GM18517 (cell line): ENCODE measurements at regions not wholly inside any gene's neighbourhood (a gene's known extent, or its start where the extent isn't known, plus 50 kb on each side); places are given as distances from the start of the nearest gene placed in this dataset.
"Not testable (repeated sequence)": the region's sequence is repeated elsewhere in the genome, so short reads cannot be mapped to it uniquely, and the experiment has no call there.

Experiments used
- ATAC-seq: cut with Tn5 transposase; IDR thresholded peaks from one replicate; pipeline ENCODE4 v1.9.1; 2021; ENCODE audit warnings: mild to moderate bottlenecking, moderate library complexity; ENCODE audit not compliant: unreplicated experiment

DNA sequence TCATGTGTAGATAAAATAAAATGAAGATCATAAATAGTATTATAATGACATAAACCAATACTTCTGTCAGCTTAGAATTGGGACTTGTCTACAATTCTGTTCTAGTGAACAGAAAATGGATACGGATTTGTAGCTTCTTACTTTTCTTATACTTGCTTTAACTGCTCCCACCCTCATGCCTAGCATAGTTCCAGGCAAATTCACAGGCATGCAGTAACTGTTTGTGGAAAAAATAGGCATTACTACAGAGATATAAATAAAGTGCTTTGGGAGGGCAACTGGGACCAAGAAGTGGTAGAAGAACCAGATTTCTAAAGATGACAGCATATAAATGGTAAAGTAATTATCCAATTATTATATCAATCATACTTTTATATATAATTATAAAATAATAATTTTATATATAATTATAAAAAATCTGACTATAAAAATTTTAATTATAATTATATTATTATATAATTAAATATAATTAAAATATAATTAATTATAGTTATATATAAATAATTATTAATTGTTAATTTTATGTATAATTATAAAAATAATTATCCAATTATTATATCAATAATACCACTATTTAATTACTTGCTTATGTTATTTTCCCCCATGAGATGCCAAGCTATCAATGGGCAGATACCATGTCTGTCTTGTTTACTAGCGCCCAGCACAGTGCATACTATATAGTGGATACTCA, 144.1 kb downstream of the NOC3L start:
- ATAC-seq, result no peak

DNA sequence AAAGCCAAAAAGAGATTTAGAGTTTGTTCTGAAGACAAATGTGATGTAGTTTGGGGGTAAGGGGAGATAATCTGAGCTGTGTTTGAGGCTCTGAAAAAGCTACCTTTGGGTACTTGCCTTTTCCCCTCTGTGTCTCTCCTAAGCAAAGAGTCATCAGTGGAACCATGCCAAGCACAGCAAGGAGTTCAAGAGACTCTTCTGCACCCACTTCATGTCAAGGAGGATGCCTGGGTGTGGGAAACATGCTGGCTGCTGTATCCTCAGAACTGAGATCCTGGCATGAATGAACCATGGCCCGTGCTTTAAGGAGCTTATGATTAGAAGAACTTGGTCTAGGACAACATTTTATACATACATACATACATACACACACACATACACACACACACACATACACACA, 142.9 kb downstream of the NOC3L start:
- ATAC-seq, result no peak

DNA sequence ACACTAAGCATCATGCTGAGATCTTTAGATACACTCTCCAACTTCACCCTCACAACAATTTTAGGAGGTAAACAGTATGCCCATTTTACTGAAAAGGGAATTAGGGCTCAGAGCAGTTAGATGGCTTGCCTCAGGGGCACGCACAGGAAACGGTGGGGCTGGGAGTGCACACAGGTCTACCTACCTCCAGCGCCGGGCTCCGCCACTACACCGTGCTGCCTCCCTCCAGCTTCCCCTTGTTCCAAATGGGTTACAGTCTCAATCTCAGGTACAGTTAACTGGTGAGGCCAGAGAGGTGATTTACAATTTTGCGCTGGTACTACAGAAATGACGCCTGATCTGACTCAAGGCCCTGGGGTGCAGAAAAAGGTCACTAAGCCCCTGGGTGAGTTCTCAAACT, 142.0 kb downstream of the NOC3L start:
- no peak for ATAC-seq

DNA sequence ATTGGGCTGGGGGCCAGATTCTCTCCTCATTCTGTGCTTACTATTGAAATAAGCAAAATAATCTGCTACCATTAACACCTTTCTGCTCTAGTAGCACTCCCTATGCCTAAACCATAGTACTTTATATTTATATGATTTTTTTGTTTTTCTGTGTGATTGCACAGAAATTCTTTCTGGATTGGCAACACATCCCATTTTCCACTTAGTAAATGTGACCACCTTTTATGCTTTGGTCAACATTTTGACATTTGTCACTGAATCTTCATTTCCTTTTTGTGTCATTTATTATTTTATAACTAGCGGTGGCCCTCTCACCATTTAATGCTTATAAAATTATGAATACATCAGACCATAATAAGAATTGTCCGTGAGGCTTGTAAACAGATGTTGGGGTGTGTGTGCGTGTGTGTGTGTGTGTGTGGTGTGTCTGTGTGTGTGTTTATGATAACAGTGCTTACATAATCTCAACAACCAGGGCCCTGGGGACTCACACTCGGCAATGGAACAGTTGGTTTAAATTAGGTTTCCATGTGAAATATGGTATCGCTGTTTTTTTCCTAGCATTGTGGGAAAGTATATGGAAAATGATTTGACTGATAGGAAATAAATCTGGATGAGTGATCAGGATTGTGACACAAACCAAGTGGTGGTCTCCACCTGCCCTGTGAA, 138.9 kb downstream of the NOC3L start:
- no peak for ATAC-seq

DNA sequence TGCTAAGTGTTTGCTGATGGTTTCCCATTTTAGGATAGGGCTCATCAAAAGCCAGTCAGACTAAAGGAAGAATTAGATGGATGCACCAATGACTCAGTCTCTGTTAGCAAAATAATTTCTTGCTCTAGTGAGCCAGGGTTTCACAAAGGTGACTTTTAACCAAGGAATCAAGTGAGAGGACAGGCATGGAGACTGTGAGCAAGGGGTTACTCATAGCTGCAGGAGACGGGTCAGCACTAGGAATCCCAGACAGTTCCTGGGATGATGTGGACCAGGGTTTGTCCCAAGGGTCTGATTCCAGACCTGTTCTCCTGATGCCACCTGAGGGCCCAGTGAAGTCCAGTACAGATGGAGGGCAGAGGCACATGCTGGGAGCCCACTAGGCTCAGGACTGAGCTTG, 138.1 kb downstream of the NOC3L start:
- no peak for ATAC-seq

DNA sequence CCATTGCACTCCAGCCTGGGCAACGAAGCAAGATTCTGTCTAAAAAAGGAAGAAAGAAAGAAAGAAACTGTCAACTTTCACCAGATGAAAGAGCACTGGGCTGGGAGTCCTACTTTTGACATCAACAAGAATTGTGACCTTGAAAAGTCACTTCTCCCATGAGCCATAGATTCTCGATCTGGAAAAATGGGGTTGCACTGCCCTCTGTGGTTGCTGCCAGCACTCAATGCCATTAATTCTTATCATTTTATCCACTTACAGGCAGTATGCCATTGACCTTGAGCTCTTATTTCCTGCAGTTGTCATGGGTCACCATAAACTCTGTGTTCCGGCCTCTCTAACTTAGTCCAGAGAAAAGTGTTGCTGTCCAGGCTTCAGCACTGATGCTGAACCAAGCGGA, 137.2 kb downstream of the NOC3L start:
- no peak for ATAC-seq

DNA sequence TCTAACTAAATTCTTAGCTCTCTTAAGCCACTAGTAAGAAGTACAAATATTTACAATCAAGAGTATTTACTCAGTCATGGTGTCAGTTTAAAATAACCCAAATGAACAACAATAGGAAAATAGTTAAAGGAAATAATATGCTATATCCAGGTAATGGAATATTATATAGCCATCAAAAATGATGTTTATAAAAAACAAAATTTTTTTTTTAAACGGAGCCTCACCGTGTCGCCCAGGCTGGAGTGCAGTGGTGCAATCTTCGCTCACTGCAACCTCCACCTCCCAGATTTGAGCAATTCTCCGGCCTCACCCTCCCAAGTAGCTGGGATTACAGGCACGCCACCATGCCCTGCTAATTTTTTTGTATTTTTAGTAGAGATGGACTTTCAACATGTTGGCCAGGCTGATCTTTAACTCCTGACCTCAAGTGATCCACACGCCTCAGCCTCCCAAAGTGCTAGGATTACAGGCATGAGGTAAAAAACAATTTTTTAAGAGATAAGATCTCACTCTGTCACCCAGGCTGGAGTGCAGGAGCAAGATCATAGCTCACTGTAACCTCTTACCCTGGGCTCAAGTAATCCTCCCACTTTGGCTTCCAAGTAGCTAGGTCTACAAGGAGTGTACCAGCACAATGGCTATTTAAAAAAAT, 132.5 kb downstream of the NOC3L start:
- no peak for ATAC-seq

DNA sequence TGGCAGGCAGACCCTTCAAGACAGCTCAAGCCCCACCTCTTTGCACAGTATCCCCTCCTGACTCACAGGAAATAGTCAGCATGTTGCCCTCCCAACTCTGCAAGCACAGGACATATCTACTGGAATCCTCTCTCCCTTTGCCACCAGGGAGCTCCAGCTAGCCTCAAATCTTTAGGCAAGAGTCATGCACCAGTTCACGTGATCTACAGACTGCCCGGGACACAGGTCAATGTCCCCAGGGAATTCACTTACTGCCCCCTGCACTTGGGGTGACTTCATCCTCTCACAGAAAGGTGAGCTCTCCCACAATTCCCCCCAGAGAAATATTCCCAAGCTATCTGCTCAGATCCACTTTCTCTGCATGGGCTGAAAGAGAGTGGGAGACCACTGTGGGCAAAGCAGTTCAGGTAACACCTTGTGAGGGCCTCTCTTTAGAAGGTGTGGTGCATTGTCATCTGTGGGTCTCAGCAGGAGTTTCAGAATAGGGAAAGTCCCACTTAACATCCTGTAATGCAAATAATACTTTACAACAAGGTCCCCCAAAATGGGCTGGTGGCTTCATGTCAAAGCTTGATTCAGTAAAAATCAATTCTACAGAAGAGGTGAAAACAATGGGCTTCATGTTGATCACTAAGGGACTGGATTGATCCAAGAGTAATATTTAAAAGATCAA, 129.9 kb downstream of the NOC3L start:
- no peak for ATAC-seq

DNA sequence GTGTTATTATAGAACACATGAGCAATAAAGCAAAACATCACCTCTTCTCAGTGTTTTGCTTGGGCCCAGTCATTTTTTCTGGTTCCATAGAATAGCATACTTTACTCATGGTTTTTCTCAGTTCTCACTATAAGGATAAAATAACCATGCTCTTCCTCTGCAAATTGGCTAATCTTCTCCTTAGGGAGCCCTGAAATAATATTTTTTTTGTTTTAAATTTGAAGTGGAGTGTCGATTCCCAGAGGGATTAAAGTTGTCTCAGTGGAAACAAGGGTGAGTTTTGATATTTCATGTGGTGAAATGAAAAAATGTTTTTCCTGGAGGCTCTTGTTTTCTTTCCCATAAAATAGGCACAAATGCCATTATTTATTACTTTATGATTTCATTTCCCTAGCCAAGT, 127.3 kb downstream of the NOC3L start:
- no peak for ATAC-seq

DNA sequence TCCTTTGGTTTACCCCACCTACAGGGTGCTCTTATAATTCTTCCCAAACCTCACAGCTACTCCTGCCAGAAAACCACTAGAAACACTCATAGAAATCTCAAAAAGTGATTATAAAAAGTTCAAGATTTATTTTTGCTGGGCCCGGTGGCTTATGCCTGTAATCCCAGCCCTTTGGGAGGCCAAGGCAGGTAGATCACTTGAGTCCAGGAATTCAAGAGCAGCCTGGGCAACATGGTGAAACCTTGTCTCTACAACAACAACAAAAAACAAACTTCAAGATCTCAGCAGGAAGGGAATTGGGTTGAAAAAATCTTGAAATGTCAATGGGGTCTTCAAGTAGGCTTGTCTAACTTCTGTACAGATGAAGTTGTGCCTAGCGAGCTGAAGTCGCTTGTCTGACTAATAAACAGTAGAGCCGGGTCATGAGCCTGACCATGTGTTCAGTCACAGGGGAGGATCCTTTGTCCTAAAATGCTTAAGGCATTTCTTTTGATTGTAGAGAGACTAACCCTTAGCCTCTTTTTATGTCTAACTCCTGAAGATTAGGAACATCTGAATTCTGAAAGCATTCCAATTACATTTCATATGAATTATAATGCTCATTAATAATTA, 124.6 kb downstream of the NOC3L start:
- ATAC-seq, result no peak

DNA sequence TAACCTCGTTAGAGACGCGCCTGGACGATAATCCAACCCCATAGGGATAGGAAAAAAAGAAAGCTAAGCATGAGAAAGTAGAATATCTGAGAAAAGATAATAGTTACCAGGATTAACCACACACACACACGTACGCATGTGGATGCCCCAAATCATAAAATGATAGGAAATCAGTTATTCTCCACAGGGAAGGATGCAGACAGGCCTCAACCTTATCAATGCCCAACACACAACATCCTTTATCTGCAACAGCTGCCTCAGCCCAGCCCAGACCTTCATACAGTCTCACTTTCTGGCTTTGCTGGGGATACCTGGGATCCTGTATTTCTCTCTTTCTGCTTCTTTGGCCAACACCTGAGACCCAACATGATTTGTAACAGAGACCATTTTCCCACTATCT, 123.0 kb downstream of the NOC3L start:
- ATAC-seq, result no peak

DNA sequence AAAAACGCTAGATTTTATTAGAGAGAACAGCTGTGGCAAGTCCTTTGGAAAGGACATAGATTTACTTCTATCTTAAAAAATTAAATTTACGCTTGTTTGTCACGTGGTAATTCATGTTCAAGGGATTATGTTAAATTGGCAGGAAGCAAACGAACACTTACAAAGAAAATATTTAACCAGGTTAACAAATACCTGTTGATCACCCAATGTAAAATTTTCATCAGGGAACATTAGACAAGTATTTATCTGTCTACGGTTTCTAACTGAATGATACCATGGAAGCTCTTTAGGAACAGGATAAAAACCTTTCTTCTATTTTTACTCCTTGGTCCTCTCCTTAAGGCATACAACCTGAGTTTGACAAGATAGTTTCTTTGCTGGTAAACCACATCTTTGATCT, 122.2 kb downstream of the NOC3L start:
- ATAC-seq, result no peak

DNA sequence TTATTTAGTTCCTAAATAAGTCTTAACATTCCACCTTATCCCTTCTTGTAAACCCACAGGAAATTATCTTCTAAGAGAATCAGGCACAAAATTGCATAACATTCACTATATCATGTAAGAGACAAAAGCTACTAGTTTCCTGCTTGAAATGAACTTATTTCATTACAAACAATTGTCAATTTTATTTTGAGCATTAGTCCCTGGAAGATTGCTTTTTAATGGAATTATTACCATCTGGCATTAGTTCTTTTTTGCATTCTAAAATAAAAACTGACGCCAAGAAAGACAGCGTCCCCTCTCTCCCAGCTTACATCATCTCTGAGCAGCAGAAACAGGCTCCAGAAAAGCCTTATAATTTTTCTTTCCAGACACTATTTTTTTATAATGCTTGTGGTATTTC, 121.8 kb downstream of the NOC3L start:
- no peak for ATAC-seq

DNA sequence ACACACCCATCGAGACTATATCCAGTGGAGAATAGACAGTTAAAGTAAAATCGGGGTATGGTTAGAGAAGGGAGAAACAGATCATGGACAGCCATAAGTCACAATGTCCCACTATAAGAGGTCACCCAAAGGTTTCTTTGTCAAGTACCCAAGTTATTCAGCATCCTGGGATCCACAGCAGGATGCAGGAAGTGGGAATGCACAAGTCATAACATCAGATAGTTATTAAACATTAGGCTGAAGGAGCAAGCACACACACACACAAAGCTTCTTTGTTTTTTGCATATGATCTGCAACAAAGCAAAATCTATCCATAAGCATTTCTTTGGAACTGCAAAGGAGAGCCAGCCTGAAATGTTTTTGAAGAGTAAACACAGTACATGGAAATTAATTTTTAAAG, 111.6 kb downstream of the NOC3L start:
- no peak for ATAC-seq

DNA sequence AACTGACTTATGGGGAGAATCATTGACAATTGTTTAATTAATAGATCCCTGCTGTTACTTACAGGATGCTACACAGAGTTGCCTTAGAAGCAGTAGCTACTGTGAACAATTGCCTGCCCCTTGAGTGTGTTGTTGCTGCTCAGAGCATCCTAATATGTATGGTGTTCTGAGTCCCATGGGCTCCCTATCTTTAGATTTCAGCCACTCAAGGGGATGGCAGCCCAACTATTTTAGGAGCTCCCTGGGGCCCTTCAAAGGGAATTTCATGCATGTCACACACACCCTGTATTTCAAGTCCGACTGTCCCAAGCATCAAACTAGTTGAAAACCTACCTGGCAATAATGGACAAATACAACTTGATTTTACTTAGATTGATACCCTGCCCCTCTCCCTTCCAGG, 111.2 kb downstream of the NOC3L start:
- no peak for ATAC-seq

DNA sequence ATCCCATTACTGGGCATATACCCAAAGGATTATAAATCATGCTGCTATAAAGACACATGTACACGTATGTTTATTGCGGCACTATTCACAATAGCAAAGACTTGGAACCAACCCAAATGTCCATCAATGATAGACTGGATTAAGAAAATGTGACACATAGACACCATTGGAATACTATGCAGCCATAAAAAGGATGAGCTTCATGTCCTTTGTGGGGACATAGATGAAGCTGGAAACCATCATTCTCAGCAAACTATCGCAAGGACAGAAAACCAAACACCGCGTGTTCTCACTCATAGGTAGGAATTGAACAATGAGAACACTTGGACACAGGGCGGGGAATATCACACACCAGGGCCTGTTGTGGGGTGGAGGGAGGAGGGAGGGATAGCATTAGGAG, 105.3 kb downstream of the NOC3L start:
- not testable (repeated sequence) for ATAC-seq

DNA sequence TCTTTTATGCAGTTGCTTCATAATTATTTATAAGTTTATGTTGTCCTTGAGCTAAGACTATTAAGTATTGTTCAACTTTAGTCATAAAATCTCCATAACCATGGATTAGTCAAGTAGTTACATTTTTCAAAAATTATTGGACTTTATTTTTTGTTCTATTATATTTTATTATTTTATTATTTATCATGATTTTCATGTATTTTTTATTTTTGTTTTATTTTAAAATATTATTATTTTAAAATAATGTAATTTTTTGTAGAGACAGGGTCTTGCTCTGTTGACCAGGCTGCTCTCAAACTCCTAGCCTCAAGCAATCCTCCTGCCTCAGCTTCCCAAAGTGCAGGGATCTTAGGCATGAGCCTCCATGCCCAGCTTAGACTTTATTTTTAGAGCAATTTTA, 102.3 kb downstream of the NOC3L start:
- ATAC-seq, result no peak

DNA sequence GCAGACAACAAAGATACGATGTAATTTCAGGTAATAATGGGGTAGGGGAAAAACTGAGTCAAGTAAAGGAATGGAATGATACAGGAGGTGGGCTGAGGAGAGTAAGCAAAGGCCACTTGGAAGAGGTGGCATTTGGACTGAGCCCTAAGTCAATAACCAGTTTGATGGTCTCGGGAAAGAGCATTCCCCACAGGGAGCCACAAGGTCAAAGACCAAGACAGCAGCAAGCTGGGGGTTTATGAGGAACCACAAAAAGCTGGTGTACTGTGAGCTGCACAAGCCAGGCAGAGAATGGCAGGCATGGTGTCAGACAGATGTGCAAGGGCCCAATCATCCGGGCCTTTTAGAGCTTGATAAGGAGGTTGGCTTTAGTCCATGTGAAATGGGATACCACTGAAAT, 98.7 kb downstream of the NOC3L start:
- no peak for ATAC-seq

DNA sequence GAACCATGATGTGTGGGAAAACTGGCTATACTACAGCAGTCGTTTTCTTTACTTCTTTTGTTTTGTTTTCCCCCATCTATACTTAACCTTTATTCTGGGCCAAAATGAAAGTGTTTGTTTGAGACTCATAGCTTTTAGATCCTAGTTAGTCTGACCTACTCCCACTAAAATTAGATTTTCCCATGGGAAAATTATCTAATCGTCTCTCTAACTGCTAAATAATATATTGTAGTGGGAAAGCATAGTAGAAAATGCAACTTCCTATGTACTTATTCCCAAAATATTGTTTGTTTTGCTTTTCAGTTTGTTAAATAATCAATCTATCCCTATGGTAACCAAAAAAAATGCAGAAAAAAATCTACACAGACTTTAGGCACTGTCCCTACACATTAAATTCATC, 96.6 kb downstream of the NOC3L start:
- ATAC-seq, result no peak

DNA sequence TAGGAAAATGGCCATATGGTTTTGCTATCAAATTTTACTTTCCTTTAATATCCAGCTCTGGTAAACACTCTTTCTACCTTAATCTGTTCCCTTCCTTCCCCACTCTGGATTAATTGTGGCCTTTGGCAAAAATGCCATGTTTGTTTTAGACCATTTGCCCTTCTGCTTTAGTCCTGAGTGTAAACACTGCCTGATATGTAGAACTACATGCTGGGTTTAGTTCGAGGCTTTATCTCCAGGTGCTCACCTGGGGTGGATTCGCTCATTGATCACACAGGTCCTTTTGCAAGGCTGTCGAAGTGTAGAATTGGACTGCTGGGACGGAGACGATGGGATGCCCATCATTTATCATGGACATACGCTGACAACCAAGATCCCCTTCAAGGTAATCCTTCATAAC, 94.1 kb downstream of the NOC3L start:
- no peak for ATAC-seq

DNA sequence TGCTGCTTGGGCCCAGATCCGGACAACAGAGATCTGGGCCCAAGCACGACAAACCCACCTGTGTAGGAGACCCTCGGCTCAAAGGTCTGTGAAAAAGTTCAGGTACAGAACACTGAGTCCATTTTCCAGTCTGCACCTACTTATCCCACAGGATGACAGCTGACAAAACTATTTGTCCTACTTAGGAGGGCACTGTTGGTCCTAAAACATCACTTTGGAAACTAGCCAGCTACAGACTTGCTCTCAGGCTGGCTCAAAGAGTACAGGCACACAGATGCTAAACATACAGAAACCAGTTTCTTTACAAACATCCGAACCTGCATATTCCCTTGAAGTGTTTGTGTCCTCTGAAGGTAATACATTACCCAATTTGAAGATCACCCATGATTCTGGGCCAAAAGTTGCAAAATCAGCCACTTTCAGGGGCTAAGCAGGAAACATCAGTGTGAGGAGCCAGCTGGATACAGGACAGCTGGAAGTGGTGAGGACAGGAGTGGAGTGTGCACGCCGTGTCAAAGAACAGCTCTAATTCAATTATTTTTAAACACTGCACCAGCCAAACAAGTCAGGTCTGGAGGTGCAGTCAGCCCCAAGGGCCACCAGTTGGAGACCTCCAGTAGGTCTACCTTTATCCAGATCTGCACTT, 88.5 kb downstream of the NOC3L start:
- ATAC-seq, result no peak
